ENCODE measurements at regions not wholly inside any gene's neighbourhood (a gene's known extent, or its start where the extent isn't known, plus 50 kb on each side); places are given as distances from the start of the nearest gene placed in this dataset.

DNA sequence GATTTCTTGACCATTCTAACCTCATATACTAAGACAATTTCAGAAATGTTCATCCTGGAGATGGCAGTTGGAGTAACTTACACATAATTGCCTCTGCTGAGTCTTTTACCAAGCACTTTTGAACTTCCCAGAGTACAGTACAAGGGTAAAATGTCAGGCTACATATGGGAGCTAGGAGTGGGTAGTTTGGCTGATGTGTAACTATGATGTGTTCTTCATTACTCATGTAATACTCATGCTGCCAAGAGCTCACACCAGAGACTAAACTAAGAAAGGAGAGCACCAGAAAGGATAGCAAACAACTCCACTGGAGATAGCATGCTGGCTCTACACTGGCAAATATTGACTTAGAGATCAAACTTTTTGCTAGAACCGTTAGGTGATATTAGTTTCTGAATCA is 194.0 kb downstream of the PDGFRA start (continued):
- TF ChIP-seq RNF2 (IDR thresholded peaks at IDR 0.05; ENCODE audit: borderline replicate concordance, low read depth, low read length, missing control alignments, poor library complexity, severe bottlenecking) (no peak), HDAC6 (IDR thresholded peaks at IDR 0.05; ENCODE audit: low read depth, low read length) (no peak), SP2 (IDR thresholded peaks at IDR 0.05; ENCODE audit: low read length) (no peak), POLR2A (IDR thresholded peaks at IDR 0.05; ENCODE audit: control extremely low read depth in 1 of 2, low read depth in 2 of 2, low read length in 2 of 2) (no peak), KDM5A (IDR thresholded peaks at IDR 0.05; ENCODE audit: low read length) (no peak), CBX5 (IDR thresholded peaks at IDR 0.05; ENCODE audit: low read depth, low read length) (no peak), RXRA (IDR thresholded peaks at IDR 0.05; ENCODE audit: insufficient read depth, low read depth, low read length) (no peak)
